Body of pancreas (tissue), 4 donors: ENCODE measurements at regions not wholly inside any gene's neighbourhood (a gene's known extent, or its start where the extent isn't known, plus 50 kb on each side); places are given as distances from the start of the nearest gene placed in this dataset.

ENCODE experiments used
- ATAC-seq: fragments of 150-250 bp; one replicate; pipeline ENCODE4 v1.9.1; 2016
- DNase-seq, 4 donors: peaks; one replicate each; pipeline ENCODE4 v3.0.0-alpha.2; 2019
- H3K27ac ChIP-seq, 4 donors: fragments of 200-600 bp; sonication (generic); 1 replicate in 3 of 4; 2 replicates in 1 of 4; pipeline versions ENCODE4 v1.5.1 to v1.6.1; 2016 to 2019; ENCODE audit warnings: mild to moderate bottlenecking in 1 of 4, mixed read lengths in 1 of 4, moderate library complexity in 1 of 4
- H3K27me3 ChIP-seq, 2 donors: fragments of 200-600 bp; sonication (generic); one replicate each; pipeline ENCODE4 v1.6.0; 2016; ENCODE audit warnings: mild to moderate bottlenecking in 1 of 2
- H3K36me3 ChIP-seq, 2 donors: fragments of 200-600 bp; sonication (generic); replicated peaks in 1 of 2; 2 replicates each; pipeline ENCODE4 v1.5.1; 2016; ENCODE audit warnings: low read depth in 2 of 2; ENCODE audit not compliant: insufficient read depth in 1 of 2
- H3K4me1 ChIP-seq: fragments of 200-600 bp; sonication (generic); one replicate; pipeline ENCODE4 v1.6.0; 2016
- H3K4me3 ChIP-seq, 2 donors: fragments of 200-600 bp; sonication (generic); 1 replicate in 1 of 2; 2 replicates in 1 of 2; pipeline ENCODE4 v1.5.1; 2016 to 2019
- H3K9me3 ChIP-seq, 3 donors: fragments of 200-600 bp; sonication (generic); 1 replicate in 2 of 3; 2 replicates in 1 of 3; pipeline ENCODE4 v1.5.1; 2016
- POLR2A ChIP-seq, 3 donors: fragments of 450-650 bp; IDR thresholded peaks; one replicate each; pipeline ENCODE4 v1.6.1; 2016; ENCODE audit warnings: antibody characterized with exemption in 3 of 3, mild to moderate bottlenecking in 2 of 3
- WGBS, 2 donors: methylation state at CpG; one replicate each; pipeline ENCODE4 v1.1.5; 2017; 5-methylcytosine and 5-hydroxymethylcytosine counted together
- intact Hi-C: fragments of 100-400 bp; cut with DNase I; formaldehyde crosslinking; loops from one replicate; pipeline ENCODE4 v1.15.1; 2023
- TF ChIP-seq, protein P1 (sequence below), 7 experiments: fragments of 450-650 bp in 4 of 7; fragments of 200-600 bp in 3 of 7; sonication (generic) in 3 of 7; IDR thresholded peaks; one replicate each; pipeline ENCODE4 v1.5.1; 2016 to 2019; ENCODE audit warnings: antibody characterized with exemption in 7 of 7

DNA sequence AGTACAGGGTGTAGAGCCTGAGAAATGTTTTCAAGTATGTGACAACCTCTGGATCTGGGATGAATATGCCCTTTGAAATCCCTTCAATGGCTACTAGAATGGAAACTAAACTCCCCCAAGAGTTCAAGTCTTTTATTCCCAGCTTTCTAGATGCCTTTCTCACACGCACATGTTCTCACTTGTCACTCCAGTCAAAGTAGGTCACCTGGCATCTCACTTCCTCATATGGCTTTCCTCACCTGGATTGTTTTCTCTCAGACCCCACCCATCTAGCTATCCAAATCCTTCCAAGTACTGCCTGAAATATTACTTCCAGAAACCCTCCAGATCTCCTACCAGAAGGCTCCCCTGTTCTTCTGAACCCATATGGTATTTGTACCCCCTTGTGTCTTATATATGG, 615.4 kb upstream of the KLF4 start:
- H3K4me3 ChIP-seq: no peak overlapping the region
- DNase-seq: no peak
- no peaks in the 10 kb centered on the region for H3K4me1 ChIP-seq
- no peaks in the 10 kb centered on the region for H3K9me3 ChIP-seq
- TF ChIP-seq POLR2A (IDR thresholded peaks at IDR 0.05): no peak
- TF ChIP-seq, protein P1, sequence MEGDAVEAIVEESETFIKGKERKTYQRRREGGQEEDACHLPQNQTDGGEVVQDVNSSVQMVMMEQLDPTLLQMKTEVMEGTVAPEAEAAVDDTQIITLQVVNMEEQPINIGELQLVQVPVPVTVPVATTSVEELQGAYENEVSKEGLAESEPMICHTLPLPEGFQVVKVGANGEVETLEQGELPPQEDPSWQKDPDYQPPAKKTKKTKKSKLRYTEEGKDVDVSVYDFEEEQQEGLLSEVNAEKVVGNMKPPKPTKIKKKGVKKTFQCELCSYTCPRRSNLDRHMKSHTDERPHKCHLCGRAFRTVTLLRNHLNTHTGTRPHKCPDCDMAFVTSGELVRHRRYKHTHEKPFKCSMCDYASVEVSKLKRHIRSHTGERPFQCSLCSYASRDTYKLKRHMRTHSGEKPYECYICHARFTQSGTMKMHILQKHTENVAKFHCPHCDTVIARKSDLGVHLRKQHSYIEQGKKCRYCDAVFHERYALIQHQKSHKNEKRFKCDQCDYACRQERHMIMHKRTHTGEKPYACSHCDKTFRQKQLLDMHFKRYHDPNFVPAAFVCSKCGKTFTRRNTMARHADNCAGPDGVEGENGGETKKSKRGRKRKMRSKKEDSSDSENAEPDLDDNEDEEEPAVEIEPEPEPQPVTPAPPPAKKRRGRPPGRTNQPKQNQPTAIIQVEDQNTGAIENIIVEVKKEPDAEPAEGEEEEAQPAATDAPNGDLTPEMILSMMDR (IDR thresholded peaks at IDR 0.05): no peak
- WGBS, 2 donors: 76 to 88% methylated on average over 1 of the region's 1 CpG
- H3K36me3 ChIP-seq: no peaks in the 10 kb centered on the region
- H3K27ac ChIP-seq: no peak overlapping the region
- no peak for ATAC-seq
- no peaks in the 10 kb centered on the region for H3K27me3 ChIP-seq
- intact Hi-C loops: no loop called here

DNA sequence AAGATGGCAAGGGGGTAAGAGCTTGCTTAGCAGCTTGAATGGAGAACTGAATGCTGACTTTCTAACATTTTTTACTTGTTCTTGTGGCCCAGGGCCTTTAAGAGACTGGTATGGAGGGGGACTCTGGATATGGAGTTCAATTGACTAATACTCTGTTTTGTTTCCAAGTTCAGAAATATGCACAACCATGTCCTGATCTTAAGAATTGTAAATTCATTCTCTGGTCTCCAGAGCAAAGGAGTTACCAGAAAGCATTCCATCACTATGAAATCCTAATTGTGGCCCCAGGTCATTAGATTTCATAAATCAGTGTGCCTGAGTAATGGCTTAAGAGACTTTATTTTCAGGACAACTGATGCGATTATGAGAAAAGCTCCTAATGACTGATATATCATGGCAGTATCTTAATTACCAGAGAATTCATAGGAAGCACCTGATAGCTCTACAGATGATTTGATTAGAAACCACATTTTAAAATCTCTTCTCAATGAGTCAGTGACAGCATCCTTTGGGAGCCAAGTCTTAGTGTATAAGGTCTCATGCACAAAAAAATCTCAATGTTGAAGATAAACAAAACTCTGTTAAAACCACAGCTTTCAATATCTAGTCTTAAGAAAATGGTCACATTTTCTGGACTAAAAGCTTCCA, 613.6 kb upstream of the KLF4 start:
- H3K9me3 ChIP-seq: no peaks in the 10 kb centered on the region
- H3K4me3 ChIP-seq: no peak overlapping the region
- H3K36me3 ChIP-seq: no peaks in the 10 kb centered on the region
- TF ChIP-seq, protein P1 (IDR thresholded peaks at IDR 0.05): no peak
- TF ChIP-seq POLR2A (IDR thresholded peaks at IDR 0.05): no peak
- 92 to 95% methylated on average over 1 of the region's 1 CpG for WGBS, 2 donors
- ATAC-seq (no peak), DNase-seq (no peak)
- H3K27me3 ChIP-seq: no peaks in the 10 kb centered on the region
- intact Hi-C loops: no loop called here
- no peak overlapping the region for H3K27ac ChIP-seq
- H3K4me1 ChIP-seq: no peaks in the 10 kb centered on the region

DNA sequence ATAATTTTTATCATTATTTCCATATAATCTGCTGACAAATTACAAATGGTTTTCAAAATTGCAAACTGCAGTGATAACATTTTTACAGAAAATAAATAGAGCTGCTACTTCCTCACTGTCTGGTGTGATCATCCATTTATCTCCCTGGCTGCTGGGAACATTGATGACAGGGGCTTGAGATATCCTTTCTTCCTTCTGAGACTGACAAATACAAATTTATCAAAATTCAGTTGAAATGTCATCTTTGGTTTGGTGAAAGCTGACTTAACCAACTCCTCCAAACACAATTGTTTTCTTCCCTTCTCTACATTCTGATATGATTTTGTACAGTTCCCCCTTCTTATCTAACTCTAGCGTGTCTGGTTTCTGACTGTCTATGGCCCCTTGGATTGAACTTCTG, 611.8 kb upstream of the KLF4 start:
- TF ChIP-seq, protein P1 (IDR thresholded peaks at IDR 0.05): no peak
- no peak for TF ChIP-seq POLR2A (IDR thresholded peaks at IDR 0.05)
- 71 to 84% methylated on average over 1 of the region's 1 CpG for WGBS, 2 donors
- Histone ChIP-seq H3K9me3 (no peaks in the 10 kb centered on the region), H3K4me1 (no peaks in the 10 kb centered on the region), H3K27me3 (no peaks in the 10 kb centered on the region), H3K4me3 (no peak overlapping the region), H3K27ac (no peak overlapping the region), H3K36me3 (no peaks in the 10 kb centered on the region)
- intact Hi-C loops: no loop called here
- DNase-seq (no peak), ATAC-seq (no peak)

DNA sequence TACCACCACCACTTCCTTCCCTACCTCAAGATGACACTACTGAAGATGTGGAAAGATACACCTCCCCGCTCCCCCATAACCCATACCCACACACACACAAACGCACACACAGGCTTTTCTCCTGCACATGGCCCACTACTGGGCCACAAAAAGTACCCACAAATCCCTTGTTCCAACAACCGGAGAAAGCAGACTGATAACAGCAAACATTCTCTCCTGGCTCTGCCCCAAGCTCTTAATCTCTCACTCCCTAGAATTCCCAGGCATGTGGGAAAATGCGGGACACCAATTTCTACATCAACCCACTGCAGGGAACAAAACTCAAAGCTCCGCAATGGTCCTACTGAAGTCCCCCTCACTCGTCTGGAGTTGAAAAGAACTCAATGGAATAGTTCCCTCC, 611.0 kb upstream of the KLF4 start:
- no peaks in the 10 kb centered on the region for H3K4me1 ChIP-seq
- DNase-seq (no peak), ATAC-seq (no peak)
- no peaks in the 10 kb centered on the region for H3K9me3 ChIP-seq
- no peak overlapping the region for H3K27ac ChIP-seq
- H3K36me3 ChIP-seq: no peaks in the 10 kb centered on the region
- intact Hi-C loops: no loop called here
- TF ChIP-seq, protein P1 (IDR thresholded peaks at IDR 0.05): no peak
- TF ChIP-seq POLR2A (IDR thresholded peaks at IDR 0.05): no peak
- no peak overlapping the region for H3K4me3 ChIP-seq
- WGBS, 2 donors: 58 to 62% methylated on average over 6 of the region's 6 CpGs
- no peaks in the 10 kb centered on the region for H3K27me3 ChIP-seq

DNA sequence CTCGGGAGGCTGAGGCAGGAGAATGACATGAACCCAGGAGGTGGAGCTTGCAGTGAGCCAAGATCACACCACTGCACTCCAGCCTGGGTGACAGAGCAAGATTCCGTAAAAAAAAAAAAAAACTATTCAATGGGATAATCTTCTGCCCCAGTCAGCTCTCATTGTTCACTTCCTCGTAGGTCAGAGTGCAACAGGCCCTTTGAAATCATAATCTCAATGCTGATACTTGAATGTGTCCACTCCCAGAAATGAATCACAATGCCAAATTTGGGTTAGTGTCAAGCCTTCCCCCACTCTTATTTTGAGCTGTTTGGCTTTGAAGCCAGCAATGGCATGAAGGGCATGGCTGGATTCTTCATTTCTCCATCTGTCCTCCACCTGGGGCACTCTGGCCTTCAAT, 610.3 kb upstream of the KLF4 start:
- no peak overlapping the region for H3K4me3 ChIP-seq
- no peak for TF ChIP-seq POLR2A (IDR thresholded peaks at IDR 0.05)
- TF ChIP-seq, protein P1 (IDR thresholded peaks at IDR 0.05): no peak
- ATAC-seq (no peak), DNase-seq (no peak)
- WGBS, 2 donors: 64 to 92% methylated on average over 3 of the region's 3 CpGs
- H3K36me3 ChIP-seq: no peaks in the 10 kb centered on the region
- no peaks in the 10 kb centered on the region for H3K4me1 ChIP-seq
- H3K27ac ChIP-seq: no peak overlapping the region
- intact Hi-C loops: no loop called here
- no peaks in the 10 kb centered on the region for H3K9me3 ChIP-seq
- H3K27me3 ChIP-seq: no peaks in the 10 kb centered on the region
